HG03460 (cell line): ENCODE measurements at regions not wholly inside any gene's neighbourhood (a gene's known extent, or its start where the extent isn't known, plus 50 kb on each side); places are given as distances from the start of the nearest gene placed in this dataset.

Source experiments
- ATAC-seq: cut with Tn5 transposase; IDR thresholded peaks from one replicate; pipeline ENCODE4 v1.9.1; 2021; ENCODE audit not compliant: unreplicated experiment

DNA sequence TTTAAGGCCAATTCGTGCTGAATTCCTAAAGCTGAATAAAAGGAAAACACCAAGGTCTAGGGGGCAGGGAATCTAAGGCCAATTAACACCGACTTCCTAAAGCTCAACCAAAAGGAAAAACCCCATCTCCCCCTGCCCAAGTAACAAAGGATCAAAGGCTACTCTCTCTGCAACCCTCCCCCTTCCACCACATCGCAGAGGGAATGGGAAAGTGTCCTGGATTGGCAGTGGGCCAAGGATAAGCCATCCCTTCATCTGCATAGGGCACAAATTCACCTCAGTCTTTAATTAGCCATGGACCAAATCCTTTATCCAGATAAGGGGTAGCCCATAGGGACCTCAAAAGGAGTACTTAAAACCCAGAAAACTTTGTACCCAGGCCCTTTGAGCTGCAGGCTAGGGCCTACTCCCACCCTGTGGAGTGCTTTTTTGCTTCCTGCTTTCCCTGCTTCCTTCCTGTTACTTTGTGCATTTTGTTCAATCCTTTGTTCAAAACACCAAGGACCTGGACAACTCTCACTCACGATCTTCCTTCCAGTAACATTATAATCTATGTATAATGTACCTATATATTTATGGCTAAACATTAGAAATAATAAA, 2119.8 kb upstream of the CELF4 start:
- no peak for ATAC-seq

DNA sequence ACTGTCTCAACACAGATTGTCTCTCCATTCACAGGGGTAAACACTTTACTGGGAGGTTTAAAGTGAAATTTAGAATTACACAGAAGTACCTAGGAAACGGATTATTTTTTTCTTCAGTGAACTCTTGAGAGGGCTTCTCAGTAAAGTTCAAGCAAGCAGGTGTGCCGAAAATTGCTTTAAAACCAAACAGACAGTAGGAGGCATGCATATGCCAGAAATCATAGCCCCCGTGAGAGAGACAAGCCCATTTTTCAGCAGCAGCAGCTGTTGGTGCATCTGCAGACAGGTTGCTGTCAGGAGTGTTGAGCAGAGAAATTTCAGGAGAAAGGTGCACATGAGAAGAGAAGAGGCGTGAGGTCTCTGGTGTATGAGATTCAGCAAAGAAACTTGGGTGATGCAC, 2115.5 kb upstream of the CELF4 start:
- ATAC-seq = no peak

DNA sequence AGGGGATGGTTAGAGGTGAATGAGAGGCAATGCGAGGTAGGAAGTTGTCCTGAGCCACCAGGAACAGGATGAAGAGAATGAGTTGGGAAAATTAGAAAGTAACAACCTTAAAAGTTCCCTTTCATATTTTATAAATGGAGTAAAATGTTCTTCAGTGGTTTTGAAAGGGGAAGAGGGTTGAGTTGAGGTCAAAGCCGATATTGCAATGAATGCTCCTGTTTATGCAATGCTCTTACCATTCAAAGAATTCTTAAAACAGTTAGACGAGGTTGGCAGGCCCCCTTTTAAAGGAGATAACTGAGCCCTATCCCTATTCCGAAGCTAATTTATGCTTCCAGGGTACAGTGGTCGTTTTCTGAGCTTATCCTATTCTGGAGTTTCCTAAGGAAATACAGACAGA, 2110.3 kb upstream of the CELF4 start:
- ATAC-seq = no peak

DNA sequence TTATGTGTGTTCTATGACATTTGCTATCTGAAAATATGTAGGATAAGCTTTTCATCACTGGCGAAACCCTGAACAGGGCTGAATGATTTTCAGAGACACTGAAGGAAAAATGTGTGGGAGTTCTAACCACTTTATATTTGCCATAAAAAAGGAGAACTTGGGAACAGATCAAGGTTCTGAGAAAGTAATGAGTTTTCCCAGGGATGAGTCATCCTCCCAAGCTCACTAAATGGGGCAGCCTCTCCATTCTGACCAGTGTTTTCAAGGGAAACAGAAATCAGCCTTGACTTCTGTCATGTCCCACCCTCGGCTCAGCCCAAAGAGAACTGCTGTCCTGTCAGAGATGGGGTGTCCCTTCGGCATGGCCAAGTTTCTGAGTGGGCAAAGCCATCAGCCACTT, 2109.8 kb upstream of the CELF4 start:
- ATAC-seq = no peak

DNA sequence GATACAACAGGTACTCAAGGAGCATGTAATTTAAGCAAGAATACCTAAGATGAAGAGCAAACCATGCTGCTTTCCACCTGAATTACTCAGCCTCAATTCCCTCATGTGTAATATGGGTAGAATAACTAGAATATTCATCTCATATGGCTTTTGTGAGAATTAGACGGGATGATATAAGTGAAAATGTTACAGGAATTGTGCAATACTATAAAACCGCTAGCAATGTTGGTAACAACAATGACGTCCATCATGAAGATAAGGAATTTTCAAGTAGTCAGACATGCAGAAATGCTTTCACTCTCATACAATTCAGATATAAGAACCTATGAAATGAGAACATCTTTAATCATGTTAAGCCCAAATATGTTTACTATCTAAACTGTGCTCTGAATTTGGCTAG, 2106.6 kb upstream of the CELF4 start:
- no peak for ATAC-seq

DNA sequence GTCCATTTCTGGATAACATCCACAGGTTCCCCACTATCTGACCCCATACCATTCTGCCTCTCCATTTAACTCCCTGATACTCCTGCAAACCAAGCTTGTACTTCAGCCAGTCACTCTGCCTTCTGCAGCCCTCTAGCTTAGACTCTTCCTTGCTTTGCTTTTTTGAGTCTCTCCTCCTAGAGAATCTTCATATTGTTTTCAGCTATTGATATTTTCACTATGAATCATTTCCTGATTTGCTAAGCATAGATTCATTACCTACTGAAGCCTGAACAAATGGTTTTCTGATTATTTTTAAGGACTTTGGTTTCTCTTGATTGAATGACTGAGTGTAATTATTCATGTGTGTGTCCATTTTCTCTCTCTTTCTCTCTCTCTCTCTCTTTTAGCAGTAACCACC, 2102.3 kb upstream of the CELF4 start:
- no peak for ATAC-seq

DNA sequence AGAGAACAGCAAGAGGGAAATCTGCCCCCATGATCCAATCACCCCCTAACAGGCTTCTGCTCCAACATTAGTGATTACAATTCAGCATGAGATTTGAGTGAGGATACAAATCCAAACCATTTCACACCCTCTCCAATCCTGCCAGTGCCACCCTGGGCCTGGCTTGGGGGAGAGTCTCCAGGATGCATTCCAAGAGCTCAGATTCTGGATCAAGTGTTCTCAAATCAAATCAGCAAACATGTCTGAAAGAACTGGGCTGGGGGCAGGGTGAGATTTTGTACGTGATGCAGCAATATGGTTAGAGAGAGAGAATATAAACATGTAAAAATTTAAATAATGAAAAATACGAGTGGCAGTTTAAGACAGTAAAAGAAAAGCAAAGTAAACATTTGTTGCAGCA, 2100.9 kb upstream of the CELF4 start:
- no peak for ATAC-seq

DNA sequence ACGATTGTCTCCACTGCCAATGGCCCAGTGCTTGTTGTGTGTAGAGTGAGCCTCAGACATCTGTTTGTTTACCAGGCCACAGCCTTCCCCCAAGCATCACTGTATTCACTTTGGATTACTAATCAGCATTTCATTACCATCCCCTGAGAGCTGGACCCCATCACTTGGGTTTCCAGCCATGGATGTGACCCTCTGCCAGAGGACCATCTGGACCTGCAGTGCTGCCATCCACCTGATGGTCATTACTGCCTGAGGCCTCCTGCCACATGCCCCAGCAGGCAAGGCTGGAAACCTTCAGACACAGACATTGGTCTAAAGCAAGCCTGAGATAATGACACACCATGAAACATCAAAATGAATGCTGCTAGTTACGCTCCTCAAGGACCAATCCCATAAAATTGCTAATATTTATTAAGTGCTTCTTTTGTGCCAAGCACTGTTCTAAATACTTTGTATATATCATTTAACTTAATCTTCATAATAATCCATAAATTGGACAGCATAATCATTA, 2096.3 kb upstream of the CELF4 start:
- no peak for ATAC-seq

DNA sequence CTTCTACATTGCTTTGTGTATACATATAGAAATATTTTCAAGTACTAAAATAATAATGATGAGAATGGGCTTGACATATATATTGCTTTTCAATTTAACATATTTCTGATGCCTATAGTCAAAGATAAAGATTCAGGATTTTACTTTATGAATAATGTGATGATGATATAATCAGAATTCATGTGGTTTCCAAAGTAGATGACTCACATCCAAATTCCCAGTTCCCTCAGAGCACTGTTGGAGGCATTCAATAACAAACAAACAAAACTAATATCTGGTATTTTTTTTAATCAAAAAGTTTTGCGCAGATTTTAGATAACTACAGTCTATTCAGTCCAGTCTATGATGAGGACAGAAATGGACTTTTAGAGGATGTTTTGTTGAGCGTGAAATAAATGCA, 2094.5 kb upstream of the CELF4 start:
- ATAC-seq = no peak

DNA sequence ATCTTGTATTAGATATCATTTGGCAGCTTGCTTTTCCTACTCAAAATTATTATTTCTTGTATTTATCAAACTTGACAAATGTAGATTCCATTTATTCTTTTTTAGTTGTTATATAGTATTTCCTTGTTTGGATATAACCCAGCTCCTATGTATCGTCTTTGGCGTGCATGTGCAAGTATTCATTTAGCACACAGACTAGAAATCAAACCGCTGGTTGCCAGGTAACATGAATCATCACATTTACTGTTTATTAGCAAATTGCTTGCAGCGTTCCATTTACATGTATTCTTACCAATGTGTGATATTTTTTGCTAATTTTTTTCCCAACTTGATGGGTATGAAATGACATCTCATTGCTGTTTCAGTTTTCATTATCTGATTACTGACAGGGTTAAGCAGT, 2089.7 kb upstream of the CELF4 start:
- no peak for ATAC-seq

DNA sequence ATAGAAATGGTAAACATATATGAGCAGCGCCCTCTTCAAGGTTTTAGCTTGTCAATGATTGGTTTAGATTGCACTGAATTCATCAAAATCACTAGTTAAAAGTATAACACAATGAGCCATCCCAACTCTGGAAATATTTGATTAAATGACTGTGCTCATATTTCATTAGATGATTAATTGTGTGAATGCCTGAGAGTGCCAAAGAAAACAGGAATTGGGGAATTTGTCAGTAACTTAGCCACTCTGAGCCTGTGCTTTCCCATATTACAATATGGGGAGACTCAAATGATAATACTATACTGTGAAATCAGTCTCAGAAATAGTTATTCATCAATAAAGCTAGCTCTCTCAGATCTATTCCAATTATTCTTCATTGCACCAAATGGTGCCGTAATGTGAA, 2087.6 kb upstream of the CELF4 start:
- ATAC-seq = no peak

DNA sequence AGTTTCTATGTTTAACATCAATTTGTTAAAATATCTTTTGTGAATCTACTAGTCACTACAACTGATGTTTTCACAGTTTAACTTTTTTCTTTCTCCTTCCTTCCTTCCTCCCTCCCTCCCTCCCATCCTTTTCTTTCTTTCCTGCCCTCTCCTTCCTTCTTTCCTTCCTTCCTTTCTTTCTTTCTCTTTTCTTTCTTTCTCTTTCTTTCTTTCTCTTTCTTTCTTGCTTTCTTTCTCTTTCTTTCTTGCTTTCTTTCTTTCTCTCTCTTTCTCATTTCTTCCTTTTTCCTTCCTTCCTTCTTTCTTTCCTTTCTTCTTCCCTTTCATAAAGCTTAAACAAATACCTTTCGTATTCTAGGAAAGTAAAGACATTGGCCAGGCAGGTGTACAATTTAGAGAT, 2083.0 kb upstream of the CELF4 start:
- no peak for ATAC-seq

DNA sequence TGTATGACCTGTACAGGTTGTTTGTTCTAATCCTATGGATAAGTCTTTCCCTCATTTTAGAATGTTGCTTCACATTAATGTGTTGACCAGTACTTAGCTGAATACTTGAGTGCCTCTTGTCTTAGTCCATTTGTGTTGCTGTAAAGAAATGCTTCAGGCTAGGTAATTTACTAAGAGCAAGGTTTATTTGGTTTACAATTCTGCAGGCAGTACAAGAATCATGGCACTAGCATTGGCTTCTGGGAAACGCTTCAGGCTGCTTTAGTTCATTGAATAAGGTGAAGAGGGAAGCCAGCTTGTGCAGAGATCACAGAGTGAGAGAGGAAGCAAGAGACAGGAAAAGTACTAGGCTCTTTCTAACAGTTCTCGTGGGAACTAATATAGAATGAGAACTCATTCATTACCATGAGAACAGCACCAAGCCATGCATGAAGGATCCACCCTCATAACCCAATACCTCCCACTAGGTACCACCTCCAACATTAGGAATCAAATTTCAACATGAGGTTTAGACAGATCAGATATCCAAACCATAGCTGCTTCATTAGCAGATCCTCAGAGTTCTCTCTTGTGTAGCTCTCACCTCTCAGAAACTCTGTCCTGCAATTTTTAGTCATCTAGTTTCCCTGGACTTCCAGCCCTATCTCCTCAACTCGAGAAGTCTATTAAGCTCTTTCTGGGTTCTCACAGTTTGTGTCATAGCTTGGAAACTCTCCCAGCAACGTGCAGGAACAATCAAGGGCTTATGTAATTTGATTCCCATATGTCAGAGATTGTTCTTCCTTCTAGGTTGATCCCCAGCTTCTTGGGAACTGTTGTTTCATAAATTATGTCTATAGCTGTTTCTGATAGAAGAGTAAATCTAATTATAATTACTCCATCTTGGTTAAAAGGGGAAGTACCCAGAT, 2082.3 kb upstream of the CELF4 start:
- no peak for ATAC-seq

DNA sequence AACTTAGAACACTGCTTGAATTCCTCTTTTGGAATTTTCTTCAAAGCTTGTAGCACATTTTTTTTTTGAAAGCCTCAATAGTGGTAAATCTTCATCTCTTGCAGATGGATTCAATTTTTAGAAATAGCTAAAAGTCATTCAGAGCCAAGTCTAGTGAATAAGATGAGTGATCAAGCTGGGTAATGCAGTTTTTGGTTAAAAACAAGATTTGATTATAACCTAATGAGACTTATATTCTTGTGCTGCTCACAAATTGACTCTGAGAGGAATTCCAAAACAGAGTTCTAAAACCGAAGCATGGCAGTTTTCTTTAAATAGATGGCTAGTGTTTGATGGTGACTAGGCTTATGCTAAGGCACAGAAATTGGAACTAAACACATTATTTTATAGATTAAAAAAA, 2072.6 kb upstream of the CELF4 start:
- no peak for ATAC-seq

DNA sequence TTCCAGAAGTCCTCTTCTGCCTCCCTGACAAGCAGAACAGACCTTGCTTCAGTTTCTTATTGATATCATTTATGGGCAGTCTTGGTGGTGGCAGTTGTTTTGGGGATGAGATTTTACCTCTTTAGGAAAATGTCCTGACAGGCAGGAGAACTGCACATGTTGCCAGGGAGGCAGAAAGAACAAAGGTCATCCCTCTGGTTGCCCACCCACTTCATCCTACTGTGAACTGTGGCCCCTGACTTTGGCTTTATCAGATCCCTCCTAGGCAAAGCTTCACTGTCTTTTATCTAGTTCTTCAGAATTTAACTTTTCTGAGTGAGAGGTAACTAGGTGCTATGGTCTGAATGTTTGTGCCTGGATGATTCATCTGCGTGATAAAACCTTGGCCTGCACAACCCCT, 2071.3 kb upstream of the CELF4 start:
- ATAC-seq = no peak

DNA sequence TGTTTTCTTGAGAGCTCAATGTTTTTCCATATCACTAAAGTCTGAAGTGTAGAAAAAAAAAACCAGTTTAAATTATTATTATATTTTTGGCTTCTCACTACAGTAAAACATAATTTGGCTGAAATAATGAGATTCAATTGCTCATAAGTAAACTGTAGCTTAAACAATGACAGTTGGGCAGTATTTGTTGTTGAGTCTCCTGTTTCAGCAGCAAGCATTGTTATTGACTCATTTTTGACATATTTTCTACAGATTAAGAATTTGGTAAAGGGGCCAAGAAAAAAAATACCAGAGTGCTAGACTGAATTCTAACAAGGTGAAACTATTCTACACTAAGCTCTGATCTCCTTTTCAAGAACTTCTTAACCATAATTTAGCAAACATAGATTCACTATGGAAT, 2070.4 kb upstream of the CELF4 start:
- ATAC-seq = no peak

DNA sequence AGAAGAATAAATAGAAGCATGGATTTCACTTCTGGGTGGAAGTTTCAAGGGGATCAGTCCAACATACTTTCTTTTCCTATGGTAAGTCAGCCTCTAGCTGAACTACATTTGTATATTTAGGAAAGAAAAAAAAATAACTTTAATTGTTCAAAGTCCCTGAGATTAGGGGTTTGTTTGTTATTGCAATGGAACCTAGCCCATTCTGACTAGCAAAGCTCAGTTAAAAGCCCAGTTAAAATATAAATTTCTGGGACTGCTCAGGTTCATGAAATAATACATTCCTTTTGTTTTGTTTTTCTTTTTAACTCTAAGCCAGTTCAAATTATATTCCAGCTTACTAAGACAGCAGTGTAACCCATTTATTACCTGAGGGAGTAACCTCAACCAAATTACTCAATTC, 2069.6 kb upstream of the CELF4 start:
- no peak for ATAC-seq

DNA sequence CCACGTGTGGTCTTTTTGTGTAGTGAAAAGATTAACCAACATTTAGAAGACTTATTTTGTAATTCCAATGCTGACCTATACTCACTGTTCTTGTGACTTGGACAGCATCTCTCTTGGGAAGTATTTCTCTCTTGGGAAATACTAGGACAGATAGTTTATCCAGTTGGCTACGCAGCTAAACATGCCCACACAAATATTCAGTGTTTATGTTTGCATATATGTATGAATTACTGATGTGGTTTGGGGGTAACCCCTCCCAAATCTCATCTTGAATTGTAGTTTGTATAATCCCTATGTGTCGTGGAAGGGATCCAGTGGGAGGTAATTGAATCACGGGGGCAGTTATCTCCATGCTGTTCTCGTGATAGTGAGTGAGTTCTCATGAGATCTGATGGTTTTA, 2062.3 kb upstream of the CELF4 start:
- ATAC-seq = no peak

DNA sequence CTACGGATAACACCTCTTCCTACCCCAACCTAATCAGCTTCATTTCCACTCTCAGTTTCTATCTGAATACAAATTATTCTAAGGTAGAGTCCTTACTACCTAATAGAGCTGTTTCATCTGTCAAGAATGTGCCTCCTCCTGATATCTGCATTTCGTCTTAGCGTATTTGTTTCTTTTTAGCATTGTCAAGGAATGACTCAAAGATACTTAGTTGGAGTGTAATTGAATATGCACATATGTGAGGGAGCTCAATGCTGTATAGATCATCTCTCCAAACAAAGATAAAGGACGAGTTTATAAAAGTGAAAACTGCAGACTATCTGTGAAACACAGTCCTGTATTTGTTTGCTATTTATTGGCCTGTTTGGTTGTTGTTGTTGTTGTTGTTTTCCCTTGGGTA, 2059.4 kb upstream of the CELF4 start:
- no peak for ATAC-seq

DNA sequence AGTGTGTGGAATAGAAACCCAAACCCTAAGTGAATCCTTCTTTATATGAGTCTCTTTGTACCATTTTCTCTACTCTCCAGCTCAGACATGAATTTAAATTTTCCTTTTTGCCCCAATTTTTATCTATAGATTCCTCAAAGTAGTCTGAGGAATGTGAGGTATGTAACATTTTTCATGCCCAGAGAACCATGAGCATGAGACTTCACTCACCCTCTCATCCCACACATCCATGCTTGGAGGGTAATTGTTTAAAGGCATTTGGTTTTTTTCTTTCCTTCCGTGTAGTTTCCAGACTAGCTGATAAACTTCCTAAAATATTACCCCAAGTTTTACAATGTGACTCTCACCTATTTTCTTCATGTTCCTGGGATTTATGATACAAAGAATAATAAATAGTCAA, 2056.8 kb upstream of the CELF4 start:
- ATAC-seq = no peak

DNA sequence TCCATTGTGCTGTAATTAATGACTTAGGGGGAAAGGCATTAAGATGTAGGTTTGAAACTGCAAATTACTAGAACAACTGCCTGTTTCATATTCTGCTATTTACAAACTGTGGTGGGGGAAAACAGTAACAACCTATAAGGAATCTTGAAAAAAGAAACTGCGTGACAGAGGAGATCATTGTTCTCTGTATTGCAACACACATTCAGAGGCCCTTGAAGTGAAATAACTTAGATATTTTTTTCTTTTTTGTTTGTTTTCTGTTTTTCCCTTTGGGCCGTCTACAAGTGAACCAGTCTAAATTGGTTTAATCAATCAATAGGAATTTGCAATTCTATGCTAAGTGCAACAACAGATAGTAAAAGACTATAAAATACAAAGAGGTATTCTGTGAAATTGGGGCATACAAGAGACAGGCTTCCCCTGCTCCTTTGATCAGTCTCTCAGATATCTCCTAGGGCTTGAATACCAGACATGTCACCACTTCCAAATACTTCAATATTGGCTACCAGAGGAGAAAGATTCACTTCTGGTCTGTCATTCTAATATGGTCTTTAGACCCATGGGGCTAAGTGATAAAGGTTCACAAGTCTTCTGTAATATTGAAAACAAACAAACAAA, 2055.1 kb upstream of the CELF4 start:
- no peak for ATAC-seq
